HCT116 (cell line): ENCODE measurements at regions not wholly inside any gene's neighbourhood (a gene's known extent, or its start where the extent isn't known, plus 50 kb on each side); places are given as distances from the start of the nearest gene placed in this dataset.

Experiments
- ATAC-seq: fragments of 200-7000 bp; cut with Tn5 transposase; 2 replicates; pipeline ENCODE4 v1.9.1; 2020; ENCODE audit warnings: mild to moderate bottlenecking, moderate library complexity
- BruUV-seq: library from RNA; stranded (reverse); fragments of 400-500 nt; replicated peaks from 2 replicates; lab custom pipeline; 2021; lab: Mats Ljungman, UMichigan
- CTCF ChIA-PET: fragments of 300-600 bp; sonication (Branson Sonifier 250); formaldehyde crosslinking; loops from one replicate; lab custom pipeline; 2021; ENCODE audit warnings: antibody characterized with exemption; lab: Charles Lee
- POLR2A ChIA-PET: fragments of 300-600, 350-600 bp; sonication (Branson Sonifier 250); formaldehyde crosslinking; loops from one replicate; lab custom pipeline; 2021; ENCODE audit warnings: antibody characterized with exemption; lab: Charles Lee
- RAD21 ChIA-PET, 2 experiments: fragments of 300-600 bp; sonication (Branson Sonifier 250); formaldehyde crosslinking; loops; one replicate each; lab custom pipeline; 2023; ENCODE audit warnings: low total read pairs in 2 of 2; ENCODE audit not compliant: uncharacterized antibody in 2 of 2, unreplicated experiment in 2 of 2, low non-redundant PET in 1 of 2; lab: Charles Lee
- DNase-seq: peaks from one replicate; pipeline ENCODE4 v3.0.0-alpha.2; 2010; ENCODE audit warnings: low read depth, low spot score
- H2AFZ ChIP-seq: fragments of 200-600 bp; shearing (Covaris generic), sonication (generic); 2 replicates; pipeline ENCODE4 v1.6.1; 2017; ENCODE audit warnings: low read depth, mixed run types, mixed read lengths, antibody characterized with exemption, low read length; ENCODE audit not compliant: poor library complexity, severe bottlenecking
- H3K27ac ChIP-seq: 2 replicates; pipeline ENCODE4 v1.5.1; 2012; ENCODE audit warnings: low read depth, low read length
- H3K27me3 ChIP-seq: fragments of 200-600 bp; sonication (generic); 2 replicates; pipeline ENCODE4 v1.6.1; 2016; ENCODE audit warnings: mixed run types, low read length, mixed read lengths; ENCODE audit not compliant: insufficient read depth
- H3K36me3 ChIP-seq, 2 experiments: fragments of 200-500 bp in 1 of 2; fragments of 200-600 bp in 1 of 2; sonication (Bioruptor generic) in 1 of 2; sonication (generic) in 1 of 2; 2 replicates each; pipeline versions ENCODE4 v1.5.1 to v1.6.1; 2014 to 2016; ENCODE audit warnings: low read length in 2 of 2, inconsistent platforms in 1 of 2, mixed read lengths in 1 of 2, mixed run types in 1 of 2; ENCODE audit not compliant: insufficient read depth in 2 of 2, control insufficient read depth in 1 of 2
- H3K4me1 ChIP-seq, 2 experiments: fragments of 200-600 bp in 1 of 2; sonication (generic) in 1 of 2; 2 replicates each; pipeline versions ENCODE4 v1.5.1 to v1.6.1; 2012 to 2017; ENCODE audit warnings: low read length in 2 of 2, inconsistent platforms in 1 of 2, mild to moderate bottlenecking in 1 of 2, mixed read lengths in 1 of 2, mixed run types in 1 of 2, moderate library complexity in 1 of 2; ENCODE audit not compliant: insufficient read depth in 2 of 2, control insufficient read depth in 1 of 2
- H3K4me2 ChIP-seq: fragments of 200-600 bp; sonication (generic); 2 replicates; pipeline ENCODE4 v1.6.1; 2017; ENCODE audit warnings: mixed run types, low read length, mixed read lengths
- H3K4me3 ChIP-seq, 2 experiments: fragments of 200-600 bp in 1 of 2; sonication (generic) in 1 of 2; replicated peaks in 1 of 2; 2 replicates each; pipeline ENCODE4 v1.5.1; 2011 to 2016; ENCODE audit warnings: low read length in 2 of 2, control low read depth in 1 of 2, low read depth in 1 of 2, mild to moderate bottlenecking in 1 of 2, mixed read lengths in 1 of 2, mixed run types in 1 of 2
- H3K79me2 ChIP-seq: fragments of 200-600 bp; sonication (generic); 2 replicates; pipeline ENCODE4 v1.6.1; 2017; ENCODE audit warnings: mild to moderate bottlenecking, mixed run types, low read length, moderate library complexity, mixed read lengths; ENCODE audit not compliant: insufficient read depth
- H3K9ac ChIP-seq: fragments of 200-600 bp; sonication (generic); 2 replicates; pipeline ENCODE4 v1.6.1; 2016; ENCODE audit warnings: low read length, mixed read lengths
- H3K9me2 ChIP-seq: fragments of 200-600 bp; sonication (generic), shearing (Covaris generic); 2 replicates; pipeline ENCODE4 v1.6.1; 2017; ENCODE audit warnings: mixed run types, mild to moderate bottlenecking, moderate library complexity; ENCODE audit not compliant: insufficient read depth
- H3K9me3 ChIP-seq, 2 experiments: fragments of 200-500 bp in 1 of 2; fragments of 200-600 bp in 1 of 2; sonication (Bioruptor generic) in 1 of 2; sonication (generic) in 1 of 2; 2 replicates each; pipeline ENCODE4 v1.6.1; 2014 to 2017; ENCODE audit warnings: low read length in 2 of 2, mixed read lengths in 2 of 2, inconsistent platforms in 1 of 2, low read depth in 1 of 2, mild to moderate bottlenecking in 1 of 2, mixed run types in 1 of 2, moderate library complexity in 1 of 2; ENCODE audit not compliant: control insufficient read depth in 1 of 2, insufficient read depth in 1 of 2
- H4K20me1 ChIP-seq: fragments of 200-600 bp; sonication (generic), shearing (Covaris generic); 2 replicates; pipeline ENCODE4 v1.6.1; 2017; ENCODE audit warnings: mixed run types, mild to moderate bottlenecking, moderate library complexity; ENCODE audit not compliant: insufficient read depth
- CBX3 ChIP-seq: IDR thresholded peaks from 2 replicates; pipeline ENCODE4 v1.6.1; 2012; ENCODE audit warnings: low read depth
- CEBPB ChIP-seq: IDR thresholded peaks from 2 replicates; pipeline ENCODE4 v1.6.1; 2012; ENCODE audit warnings: low read depth
- ELF1 ChIP-seq: IDR thresholded peaks from 2 replicates; pipeline ENCODE4 v1.6.1; 2012; ENCODE audit warnings: low read depth, borderline replicate concordance
- EZH2phosphoT487 ChIP-seq: fragments of 200-600 bp; IDR thresholded peaks from 2 replicates; pipeline ENCODE4 v1.6.1; 2018; ENCODE audit warnings: antibody characterized with exemption, borderline replicate concordance
- FOSL1 ChIP-seq: IDR thresholded peaks from 2 replicates; pipeline ENCODE4 v1.6.1; 2012; ENCODE audit warnings: low read depth
- MAX ChIP-seq: IDR thresholded peaks from 2 replicates; pipeline ENCODE4 v1.6.1; 2012
- POLR2A ChIP-seq: IDR thresholded peaks from 2 replicates; pipeline ENCODE4 v1.7.0; 2011; ENCODE audit warnings: borderline replicate concordance; ENCODE audit not compliant: insufficient read depth, insufficient read length; ENCODE audit errors: extremely low read depth
- POLR2AphosphoS5 ChIP-seq: IDR thresholded peaks from 2 replicates; pipeline ENCODE4 v1.6.1; 2011; ENCODE audit warnings: mild to moderate bottlenecking, low read depth, low read length, moderate library complexity
- SP1 ChIP-seq: IDR thresholded peaks from 2 replicates; pipeline ENCODE4 v1.6.1; 2012; ENCODE audit warnings: low read depth
- SRF ChIP-seq: IDR thresholded peaks from 2 replicates; pipeline ENCODE4 v1.6.1; 2012; ENCODE audit warnings: low read depth
- YY1 ChIP-seq: IDR thresholded peaks from 2 replicates; pipeline ENCODE4 v1.6.1; 2011; ENCODE audit warnings: low read length, low read depth, moderate library complexity, mild to moderate bottlenecking; ENCODE audit not compliant: insufficient replicate concordance; ENCODE audit errors: extremely low read depth
- ZBTB33 ChIP-seq: IDR thresholded peaks from 2 replicates; pipeline ENCODE4 v1.6.1; 2011; ENCODE audit warnings: mild to moderate bottlenecking, low read length, moderate library complexity; ENCODE audit not compliant: insufficient replicate concordance; ENCODE audit errors: extremely low read depth
- ZFX ChIP-seq: fragments of 450-650 bp; IDR thresholded peaks from 2 replicates; pipeline ENCODE4 v1.6.1; 2017
- ZNF274 ChIP-seq: fragments of 200-500 bp; sonication (Bioruptor generic); IDR thresholded peaks from 2 replicates; pipeline ENCODE4 v1.6.1; 2014; ENCODE audit warnings: mild to moderate bottlenecking, low read depth, low read length, inconsistent platforms
- intact Hi-C: fragments of 100-400 bp; cut with micrococcal nuclease; formaldehyde crosslinking; loops from 2 replicates; pipeline ENCODE4 v1.10.0; 2022
- TF ChIP-seq, protein P1 (sequence below): IDR thresholded peaks from 2 replicates; pipeline ENCODE4 v1.6.1; 2012

GRCh38 chrX:128897621-128898020 is 625.7 kb downstream of the SMARCA1 start:
- ATAC-seq (no peak), DNase-seq (no peak)
- H3K9ac ChIP-seq = no peak overlapping the region
- intact Hi-C loops = no loop called here
- BruUV-seq = no TSS peak
- no peaks in the 10 kb centered on the region for H3K9me2 ChIP-seq
- no peaks in the 10 kb centered on the region for H3K9me3 ChIP-seq
- H3K27me3 ChIP-seq = no peaks in the 10 kb centered on the region
- ChIA-PET RAD21 (no interaction called here), POLR2A (no interaction called here)
- no peaks in the 10 kb centered on the region for H3K4me1 ChIP-seq
- TF ChIP-seq ELF1 (no peak), ZFX (no peak), POLR2A (no peak), SP1 (no peak), ZNF274 (no peak), CBX3 (no peak), CEBPB (no peak), SRF (no peak), FOSL1 (no peak)
- TF ChIP-seq, protein P1, sequence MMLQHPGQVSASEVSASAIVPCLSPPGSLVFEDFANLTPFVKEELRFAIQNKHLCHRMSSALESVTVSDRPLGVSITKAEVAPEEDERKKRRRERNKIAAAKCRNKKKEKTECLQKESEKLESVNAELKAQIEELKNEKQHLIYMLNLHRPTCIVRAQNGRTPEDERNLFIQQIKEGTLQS = no peak
- TF ChIP-seq, all 23 proteins: peak for 0
- Histone ChIP-seq H4K20me1 (no peaks in the 10 kb centered on the region), H3K27ac (no peak overlapping the region), H3K36me3 (no peaks in the 10 kb centered on the region), H3K4me2 (no peak overlapping the region), H3K79me2 (no peaks in the 10 kb centered on the region), H2AFZ (no peak overlapping the region), H3K4me3 (no peak overlapping the region)
- CTCF ChIA-PET = no interaction called here

- no peak overlapping the region for H2AFZ ChIP-seq
- ATAC-seq (no peak), DNase-seq (no peak)
- H3K9me3 ChIP-seq = no peaks in the 10 kb centered on the region
- ChIA-PET RAD21 (no interaction called here), POLR2A (no interaction called here), CTCF (no interaction called here)
- H3K27me3 ChIP-seq = no peaks in the 10 kb centered on the region
- no peaks in the 10 kb centered on the region for H3K4me1 ChIP-seq
- no peaks in the 10 kb centered on the region for H3K79me2 ChIP-seq
- no peak overlapping the region for H3K4me2 ChIP-seq
- TF ChIP-seq POLR2AphosphoS5 (no peak), EZH2phosphoT487 (no peak), ZNF274 (no peak), ZFX (no peak), MAX (no peak), ZBTB33 (no peak), ELF1 (no peak), YY1 (no peak)
- H3K9me2 ChIP-seq = no peaks in the 10 kb centered on the region
- no peak overlapping the region for H3K4me3 ChIP-seq
- H3K27ac ChIP-seq = no peak overlapping the region
- intact Hi-C loops = no loop called here
- H3K36me3 ChIP-seq = no peaks in the 10 kb centered on the region
- BruUV-seq = no TSS peak
- H4K20me1 ChIP-seq = no peaks in the 10 kb centered on the region
- no peak overlapping the region for H3K9ac ChIP-seq
These were observed 631.7 kb downstream of the SMARCA1 start for GRCh38 chrX:128891554-128891953.
